Kidney glomerular epithelial cell (primary cell): ENCODE measurements at regions not wholly inside any gene's neighbourhood (a gene's known extent, or its start where the extent isn't known, plus 50 kb on each side); places are given as distances from the start of the nearest gene placed in this dataset.

Source experiments
- DNase-seq: peaks from one replicate; lab custom pipeline; 2025; lab: John Stamatoyannopoulos, UW

DNA sequence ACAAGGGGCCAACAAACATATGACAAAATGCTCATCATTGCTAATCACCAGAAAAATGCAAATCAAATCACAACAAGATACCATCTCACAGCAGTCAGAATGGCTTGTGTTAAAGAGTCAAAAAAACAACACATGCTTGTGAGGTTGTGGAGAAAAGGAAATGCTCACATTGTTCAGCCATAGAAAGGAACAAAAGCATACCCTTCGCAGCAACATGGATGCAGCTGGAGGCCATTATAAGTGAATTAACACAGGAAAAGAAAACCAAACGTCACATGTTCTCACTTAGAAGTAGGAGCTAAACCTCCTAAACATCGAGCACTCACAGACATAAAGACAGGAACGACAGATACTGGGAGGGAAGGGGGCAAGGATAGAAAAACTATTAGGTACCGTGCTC lies 678.4 kb upstream of the GRM7 start:
- no peak for DNase-seq

DNA sequence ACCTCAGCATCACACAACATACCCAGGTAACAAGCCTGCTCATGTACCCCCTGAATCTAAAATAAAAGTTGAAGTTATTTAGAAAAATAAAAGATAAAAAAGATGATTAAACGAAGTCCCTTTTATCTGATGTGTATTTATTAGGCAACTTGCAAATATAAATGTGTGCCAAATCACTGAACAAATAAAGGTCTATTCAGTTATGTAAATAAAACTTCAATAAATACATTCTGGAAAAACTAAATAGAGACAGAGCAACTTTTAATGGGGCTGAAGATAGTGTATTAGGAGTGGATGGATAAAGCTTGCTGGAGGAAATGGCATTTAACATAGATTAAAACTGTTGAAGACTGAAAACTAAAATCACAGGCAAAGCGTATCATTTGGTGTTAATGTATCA lies 678.0 kb upstream of the GRM7 start:
- no peak for DNase-seq

DNA sequence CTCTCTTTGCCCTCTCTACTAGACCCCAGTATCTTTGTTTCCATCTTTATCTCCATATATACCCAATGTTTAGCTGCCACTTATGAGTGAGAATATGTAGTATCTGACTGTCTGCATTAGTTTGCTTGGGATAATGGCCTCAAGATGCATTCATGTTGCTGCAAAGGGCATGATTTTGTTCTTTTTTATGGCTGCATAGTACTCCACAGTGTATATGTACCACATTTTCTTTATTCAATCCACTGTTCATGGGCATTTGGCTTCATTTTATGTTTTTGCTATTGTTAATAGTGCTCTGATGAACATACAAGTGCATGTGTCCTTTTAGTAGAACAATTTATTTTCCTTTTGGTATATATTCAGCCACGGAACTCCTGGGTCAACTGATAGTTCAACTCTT lies 671.5 kb upstream of the GRM7 start:
- no peak for DNase-seq

DNA sequence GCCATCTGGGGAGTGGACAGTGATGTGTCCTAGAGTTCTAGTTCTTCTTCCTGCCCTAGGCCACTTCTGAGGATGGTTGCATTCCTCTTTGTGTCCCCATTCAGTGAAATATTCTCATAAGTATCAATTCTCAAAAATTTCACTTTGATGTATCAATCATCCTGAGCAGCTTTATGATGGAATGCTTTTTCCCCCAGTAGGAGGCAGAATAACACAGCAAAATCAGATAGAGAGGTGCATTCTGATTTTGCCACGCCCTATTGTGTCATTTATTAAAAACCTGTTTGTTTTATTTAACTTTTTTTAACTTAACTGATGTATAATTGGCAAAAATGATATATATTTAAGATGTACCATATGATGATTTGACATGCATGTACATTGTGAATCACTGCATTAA lies 656.0 kb upstream of the GRM7 start:
- DNase-seq, result no peak

DNA sequence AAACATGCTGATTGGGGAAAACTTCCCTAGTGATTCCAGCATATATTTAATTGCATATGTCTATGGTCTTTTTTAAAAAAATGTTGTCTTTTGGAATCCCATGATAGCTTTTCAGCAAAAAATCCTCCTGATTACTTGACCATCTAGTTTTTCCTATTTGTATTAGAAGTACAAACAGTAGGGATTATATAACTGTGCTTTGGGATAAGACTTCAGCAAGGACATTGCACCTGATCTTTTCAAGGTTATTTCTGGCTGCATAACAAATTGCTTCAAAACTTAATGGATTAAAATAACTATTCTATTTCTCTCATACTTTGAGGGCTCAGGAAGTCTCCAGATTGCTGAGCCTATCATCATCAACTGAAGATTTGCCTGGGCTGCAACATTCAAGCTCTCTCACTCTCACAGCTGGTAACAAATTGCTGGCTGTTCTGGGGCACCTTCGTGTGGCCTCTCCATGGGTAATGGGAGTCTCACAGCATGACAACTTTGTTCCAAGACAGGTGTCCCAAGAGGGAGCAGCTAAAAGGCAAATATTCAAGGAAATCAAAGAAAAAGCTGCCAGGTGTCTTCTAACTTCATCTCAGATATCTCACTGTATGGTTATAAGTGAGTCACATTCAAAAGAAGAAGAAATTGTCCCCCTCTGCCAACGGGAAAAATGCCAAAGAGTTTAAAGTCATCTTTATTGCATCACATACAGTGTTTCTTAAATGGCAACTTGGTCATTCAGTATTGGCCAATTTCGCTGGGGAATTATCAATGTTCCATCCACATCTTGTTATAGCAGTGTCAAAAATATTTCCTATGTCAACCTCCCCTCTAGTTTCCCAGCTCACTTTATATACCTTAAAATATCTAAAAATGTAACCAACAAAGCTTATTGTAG lies 644.5 kb upstream of the GRM7 start:
- DNase-seq, result no peak

DNA sequence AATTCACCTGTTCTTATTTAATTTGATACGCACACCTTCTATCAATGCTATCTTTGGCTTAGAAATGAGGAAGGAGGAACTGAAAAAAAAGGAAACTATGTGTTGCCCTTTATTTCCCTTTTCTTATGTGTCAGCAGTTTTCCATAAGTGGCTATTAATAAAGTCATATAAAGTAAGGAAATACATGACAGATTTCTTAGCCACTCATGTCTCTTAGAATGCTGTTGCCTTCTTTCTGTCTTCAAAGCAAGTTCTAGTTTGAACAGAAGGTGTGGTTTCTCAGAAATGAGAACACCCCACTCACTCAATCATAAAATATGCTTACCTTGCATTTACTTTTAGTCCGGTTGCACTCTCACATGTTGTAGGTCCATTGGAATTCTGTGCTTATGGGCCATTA lies 640.5 kb upstream of the GRM7 start:
- DNase-seq, result no peak

DNA sequence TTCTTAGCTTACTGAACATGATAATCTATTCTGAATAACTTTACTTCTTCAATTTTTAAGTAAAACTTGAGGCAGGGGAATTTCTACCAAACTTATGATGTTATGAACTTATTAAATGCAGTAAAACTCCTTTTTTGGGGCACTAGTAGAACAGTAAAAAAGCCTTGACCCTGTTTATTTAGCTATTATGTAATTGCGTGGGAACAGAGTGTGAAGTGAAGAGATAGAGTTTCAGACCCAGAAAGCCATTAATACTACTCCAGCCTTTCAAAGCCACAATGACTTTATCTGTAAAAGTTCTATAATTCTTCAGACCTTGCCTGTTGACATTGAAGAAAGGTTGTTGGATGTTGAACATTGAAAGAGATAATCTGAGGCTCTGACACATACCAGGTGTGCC lies 638.8 kb upstream of the GRM7 start:
- no peak for DNase-seq

DNA sequence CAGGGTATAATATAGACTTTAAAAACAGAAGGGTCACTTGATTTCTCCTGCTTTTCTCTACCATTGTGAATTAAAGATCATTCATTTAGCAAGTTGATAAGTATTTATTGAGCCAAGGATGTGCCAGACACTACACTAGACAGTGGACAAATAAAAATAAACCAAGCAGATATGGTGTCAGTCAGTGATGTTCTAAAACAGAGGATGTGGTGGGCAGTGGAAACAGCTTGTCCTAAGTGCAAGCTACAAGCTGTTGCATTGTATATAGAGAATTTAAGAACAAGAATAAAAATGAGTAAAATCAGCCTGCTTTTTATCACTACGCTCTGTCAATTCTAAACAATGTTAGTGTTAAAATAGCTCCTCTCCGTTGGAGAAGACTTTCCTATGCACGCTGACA lies 637.3 kb upstream of the GRM7 start:
- DNase-seq, result no peak

DNA sequence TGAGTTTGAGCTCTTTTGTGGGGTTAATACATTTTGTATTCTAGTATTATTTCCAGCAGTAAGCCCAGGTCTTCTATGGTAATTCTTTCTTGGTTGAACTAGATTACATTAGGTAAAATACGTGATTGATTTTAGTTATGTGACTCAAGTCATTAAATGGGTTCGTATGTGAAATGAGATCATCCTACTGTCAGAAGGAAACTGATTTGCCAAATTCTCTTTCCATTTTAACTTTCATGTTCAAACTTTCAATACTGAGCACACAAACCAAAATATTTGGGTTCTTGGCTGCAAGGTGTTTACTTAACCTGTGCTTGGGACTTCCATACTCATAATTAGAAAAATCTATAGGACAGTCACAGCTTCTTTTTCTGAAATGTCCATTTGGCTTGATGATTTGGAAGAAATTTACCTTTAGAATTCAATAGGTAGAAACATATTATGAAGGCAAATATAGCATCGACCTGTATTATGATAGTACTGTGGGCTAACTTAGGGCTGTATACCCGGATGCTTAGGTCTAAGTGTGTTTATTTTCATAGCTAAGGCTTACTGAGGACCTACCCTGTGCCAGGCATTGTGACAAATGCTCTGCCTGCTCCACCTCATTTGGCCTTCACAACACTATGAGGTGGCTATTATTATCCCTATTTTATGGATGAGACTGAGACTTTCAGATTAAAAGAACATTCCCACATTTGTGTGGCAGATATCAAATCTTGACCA lies 631.8 kb upstream of the GRM7 start:
- DNase-seq, result no peak

DNA sequence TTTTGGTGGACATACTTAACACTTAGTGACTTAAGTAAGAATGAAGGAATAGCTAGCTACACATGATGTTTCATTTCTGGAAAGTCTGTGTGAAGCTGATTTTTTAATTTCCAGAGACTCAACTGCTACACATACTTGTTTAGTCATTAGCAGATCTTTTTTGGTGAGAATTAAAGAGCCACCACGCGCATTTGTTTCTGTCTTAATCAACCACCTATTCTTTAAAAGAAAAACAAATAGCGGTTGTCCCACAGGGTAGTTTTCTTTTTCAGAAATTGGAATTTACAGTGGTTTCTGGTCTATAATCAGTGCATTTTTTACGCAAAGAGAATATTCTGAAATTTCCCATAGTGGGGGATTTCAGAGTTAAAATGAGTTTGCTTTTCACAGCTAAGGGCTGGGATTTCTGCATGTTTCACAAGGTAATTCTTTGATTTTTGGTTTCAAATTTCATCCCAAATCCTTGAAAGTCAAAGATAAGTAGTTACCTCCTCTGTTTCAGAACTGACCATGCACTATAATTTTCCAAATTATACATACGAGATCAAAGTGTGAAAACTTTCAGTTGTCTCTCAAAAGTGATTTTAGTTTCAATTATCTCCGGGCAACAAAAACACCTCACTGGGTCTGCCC lies 631.0 kb upstream of the GRM7 start:
- DNase-seq, result no peak

DNA sequence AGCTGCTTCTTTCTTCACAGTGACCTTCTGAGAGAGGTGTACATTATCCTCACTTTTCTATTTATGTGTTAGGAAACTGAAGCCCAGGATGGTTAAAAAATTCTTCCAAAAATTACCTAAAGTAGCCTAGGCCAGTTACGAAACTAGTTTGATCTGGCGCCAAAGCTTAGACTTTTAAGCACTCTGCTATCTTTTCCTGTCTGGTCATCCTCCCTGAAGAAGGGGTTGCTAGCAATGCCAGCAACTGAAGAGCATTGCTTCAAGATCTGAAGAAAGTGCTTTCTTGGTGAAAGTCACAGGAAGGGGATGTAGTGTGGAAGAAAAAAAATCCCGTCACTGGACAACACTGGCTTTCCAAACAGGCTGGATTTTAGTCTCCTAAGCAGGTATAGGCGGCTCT lies 618.8 kb upstream of the GRM7 start:
- DNase-seq, result no peak

DNA sequence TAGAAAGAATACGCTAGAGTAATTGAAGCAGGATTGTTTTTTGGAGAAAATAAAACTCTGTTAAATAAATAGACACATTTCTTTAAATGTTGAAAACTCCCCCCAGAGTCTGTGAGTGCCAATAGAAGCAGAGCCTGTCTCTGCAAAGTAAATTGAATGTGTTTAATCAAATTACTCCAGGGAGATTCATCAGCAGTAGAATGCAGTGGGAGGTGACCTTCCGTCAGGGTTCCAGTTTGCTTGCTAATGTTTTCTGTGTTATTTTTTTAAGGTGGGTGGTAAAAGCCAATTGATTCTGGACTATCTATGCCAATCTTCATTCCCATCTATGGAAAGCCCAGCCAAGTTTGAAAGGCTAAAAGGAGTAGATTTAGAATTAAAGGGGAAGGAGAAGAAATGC lies 612.4 kb upstream of the GRM7 start:
- no peak for DNase-seq

DNA sequence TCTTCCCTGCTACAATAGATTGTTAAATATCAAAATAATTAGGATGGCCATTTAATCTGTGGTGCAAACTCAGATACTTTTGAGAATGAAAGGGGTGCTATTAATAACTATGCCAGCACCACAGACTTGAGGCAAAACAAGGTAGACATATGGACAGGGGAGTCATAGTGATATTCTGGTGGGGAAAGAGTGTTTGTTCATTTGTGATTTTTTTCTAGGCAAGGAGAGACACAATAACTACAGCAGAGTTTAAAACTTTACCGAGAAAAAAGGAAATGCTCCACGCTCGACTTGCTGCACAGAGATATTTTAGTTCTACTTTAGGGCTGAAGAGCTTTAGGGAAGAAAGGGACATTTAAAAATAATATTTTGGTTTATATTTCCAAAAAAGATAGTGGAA lies 611.2 kb upstream of the GRM7 start:
- no peak for DNase-seq

DNA sequence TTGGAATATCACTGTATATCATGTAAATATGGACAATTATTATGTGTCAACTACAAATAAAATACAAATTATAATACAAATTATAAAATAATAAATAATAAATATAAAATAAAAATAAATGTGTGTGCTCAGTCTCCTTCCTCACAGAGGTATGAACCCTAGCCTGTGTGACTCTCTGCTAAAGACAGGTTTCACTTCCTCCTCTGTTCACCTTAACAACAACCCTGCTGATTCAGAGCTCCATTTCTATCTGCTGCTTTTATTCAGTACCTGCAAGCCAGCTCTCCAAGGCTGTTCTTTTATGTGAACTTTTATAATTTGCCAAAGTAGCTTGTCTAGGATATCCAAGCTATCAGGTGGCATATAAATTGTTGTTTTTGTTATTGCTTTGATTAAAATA lies 610.7 kb upstream of the GRM7 start:
- DNase-seq, result no peak

DNA sequence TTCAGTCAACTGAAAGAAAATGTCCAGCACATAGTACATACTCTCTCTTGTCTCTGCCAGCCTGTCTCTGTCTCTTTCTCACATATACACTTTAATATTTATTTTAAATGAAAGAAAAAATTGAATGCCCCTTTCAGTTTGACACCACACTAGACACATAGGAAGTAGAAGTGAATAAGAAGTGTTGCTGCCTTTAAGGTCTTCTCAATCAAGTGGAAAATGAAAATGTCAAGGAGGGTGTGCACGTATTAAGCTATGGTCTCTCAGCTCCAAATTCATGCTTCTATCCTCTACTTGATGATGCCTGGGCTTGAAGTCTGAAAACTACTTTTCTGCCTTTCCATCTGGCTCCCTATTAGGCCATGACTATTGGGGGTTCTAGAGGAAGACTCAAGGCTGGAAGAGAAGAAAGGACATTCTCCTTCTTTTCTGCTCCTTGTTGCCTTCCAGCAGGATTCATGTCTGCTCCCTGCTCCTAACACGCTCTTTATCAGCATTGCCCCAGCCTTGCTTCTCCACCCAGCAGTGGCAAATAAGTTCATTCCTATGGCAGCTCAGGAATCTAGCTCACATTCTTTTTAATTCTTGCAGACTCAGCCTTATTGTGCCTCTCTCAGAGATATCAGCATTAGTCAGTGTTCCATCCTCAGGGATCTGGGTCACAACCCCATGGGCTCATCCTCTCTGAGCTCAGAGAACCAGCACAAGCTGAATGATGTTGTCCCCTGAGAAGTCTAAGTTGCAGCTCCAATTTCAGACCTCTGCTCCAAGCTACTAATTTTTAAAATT lies 609.1 kb upstream of the GRM7 start:
- peak; percentile 6 for DNase-seq

DNA sequence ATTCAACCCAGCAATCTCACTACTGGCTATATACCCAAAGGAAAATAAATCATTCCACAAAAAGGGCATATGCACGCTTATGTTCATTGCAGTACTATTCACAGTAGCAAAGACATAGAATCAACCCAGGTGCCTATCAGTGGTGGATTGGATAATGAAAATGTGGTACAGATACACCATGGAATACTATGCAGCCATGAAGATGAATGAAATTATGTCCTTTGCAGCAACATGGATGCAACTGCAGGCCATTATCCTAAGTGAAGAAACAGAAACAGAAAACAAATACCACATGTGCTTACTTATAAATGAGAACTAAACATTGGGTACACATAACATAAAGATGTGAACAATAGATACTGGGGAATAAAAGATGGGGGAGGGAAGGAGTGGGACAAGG lies 606.4 kb upstream of the GRM7 start:
- no peak for DNase-seq

DNA sequence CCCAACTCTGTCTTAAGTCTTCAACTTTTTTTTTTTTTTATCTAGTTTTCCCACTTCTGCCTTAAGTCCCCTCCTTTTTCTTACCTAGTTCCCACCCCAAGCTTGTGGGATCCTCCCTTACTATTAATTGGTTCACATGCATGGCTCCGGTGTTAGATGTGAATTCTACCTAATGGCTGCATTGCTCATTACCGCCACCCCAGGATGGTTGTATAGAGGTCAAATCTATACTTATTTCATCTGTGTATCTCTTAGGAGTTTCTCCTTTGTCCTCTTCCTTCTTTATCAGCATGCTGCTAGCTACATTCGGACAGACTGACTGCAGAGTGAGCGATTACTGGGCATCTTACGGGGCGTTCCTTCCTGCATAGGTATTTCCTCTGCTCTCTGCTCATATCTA lies 605.7 kb upstream of the GRM7 start:
- no peak for DNase-seq

DNA sequence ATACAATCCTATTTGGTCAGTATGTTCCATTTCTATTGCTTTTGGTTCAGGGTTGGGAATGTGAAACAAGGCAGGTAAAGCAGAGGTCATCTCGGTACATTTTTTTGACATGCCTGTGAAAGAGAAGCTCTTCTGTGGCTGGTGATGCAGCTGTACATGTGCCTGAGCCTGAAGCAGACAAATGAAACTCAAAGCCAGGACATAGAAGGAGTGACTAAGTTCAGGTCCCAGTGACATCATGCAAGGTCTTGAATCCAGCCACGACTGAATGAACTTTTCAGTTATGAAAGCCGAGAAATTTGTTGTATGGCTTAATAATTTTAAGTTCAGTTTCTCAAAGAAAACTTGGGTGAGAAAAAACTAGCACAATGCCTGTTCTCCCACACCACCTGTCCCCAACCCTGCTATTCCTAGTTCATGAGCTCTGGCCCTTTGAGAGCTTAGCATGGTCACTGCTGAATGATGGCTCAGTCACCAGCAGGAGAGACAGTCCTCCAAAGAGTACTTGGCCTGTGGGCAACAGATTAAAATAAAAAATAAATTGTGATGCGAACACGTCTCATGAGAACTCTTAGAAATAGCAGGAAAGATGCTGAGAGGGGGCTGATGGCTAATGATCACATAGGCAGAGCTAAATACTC lies 600.2 kb upstream of the GRM7 start:
- no peak for DNase-seq

DNA sequence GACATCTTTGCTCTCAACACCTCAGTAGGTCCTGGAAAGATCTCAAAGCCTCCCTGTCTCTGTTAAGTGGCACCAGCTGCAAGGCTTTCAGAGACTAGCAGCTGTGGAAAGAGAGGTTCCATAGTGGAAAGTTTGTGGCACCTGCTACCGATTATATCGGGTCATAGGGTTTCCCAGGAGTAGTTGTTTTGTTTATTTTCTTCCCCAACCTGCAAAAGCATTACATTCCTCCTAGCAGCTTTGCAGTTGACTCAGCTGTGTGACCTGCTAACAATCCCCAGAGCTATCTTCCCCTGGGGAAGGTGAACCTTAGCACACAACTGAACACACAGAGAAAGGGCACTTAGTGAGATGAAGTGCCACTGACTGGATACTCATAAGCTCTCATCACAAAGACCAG lies 598.9 kb upstream of the GRM7 start:
- no peak for DNase-seq

DNA sequence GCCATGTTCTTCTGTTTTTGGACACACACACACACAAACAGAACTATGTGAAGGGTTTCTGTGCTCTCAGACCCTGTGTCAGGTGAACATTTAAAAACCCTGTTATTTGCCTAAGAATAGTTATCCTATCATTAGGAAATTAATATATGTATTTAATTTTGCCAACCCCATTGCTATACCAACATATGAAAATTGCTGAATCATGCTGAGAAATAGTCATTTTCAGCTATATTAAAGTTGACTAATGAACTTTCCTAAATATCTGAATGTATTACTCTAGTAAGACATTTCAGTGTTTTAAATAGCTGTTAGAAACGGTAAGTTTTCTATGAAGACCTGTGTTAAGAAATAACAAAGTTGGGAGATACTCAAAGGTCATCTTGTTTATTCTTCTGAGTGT lies 596.9 kb upstream of the GRM7 start:
- no peak for DNase-seq

DNA sequence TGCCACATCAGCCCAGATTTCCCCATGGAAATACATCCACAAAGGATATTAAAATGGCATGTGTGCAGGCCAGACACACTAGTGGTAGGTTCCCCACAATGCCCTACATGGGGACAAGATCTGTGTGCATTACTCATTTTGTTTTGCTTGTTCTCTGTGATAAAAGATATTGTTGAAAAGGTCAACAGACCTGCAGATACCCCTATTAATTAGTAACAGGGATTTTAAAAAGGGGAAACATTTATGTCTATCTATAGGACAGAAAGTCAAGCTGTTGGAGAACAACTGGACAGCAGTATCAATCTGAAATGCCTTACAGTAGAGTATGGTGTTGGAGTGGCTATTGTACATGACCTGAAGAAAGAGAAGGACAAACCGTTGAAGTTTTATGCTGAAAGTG lies 596.0 kb upstream of the GRM7 start:
- DNase-seq, result no peak

DNA sequence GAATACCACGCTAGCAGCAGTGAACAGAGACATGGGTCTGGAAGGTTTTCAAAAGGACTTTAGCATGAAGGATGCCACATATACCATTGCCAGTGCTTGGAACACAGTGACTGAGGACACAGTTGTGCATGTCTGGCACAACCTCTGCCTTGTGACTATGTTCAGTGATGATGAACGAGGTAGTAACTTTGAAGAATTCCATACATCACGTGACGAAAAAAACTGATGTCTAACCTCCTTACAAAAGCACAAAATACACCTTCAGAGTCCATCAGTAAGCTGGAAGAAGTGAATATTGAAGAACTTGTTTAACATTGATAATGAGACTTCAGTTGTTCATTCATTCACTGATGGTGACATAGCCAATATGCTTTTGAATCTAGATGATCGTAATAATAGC lies 594.8 kb upstream of the GRM7 start:
- DNase-seq, result no peak
